Sciatic nerve (tissue), 2 donors: ENCODE measurements at regions not wholly inside any gene's neighbourhood (a gene's known extent, or its start where the extent isn't known, plus 50 kb on each side); places are given as distances from the start of the nearest gene placed in this dataset.
"Not testable (repeated sequence)": the region's sequence is repeated elsewhere in the genome, so short reads cannot be mapped to it uniquely, and the experiment has no call there.

Experiments
- ATAC-seq: fragments of 200-7000 bp; cut with Tn5 transposase; one replicate; pipeline ENCODE4 v1.9.1; 2020; ENCODE audit warnings: mild to moderate bottlenecking, moderate library complexity
- DNase-seq: peaks from one replicate; pipeline ENCODE4 v3.0.0-alpha.2; 2020; ENCODE audit warnings: low spot score
- intact Hi-C: fragments of 100-400 bp; cut with DNase I; formaldehyde crosslinking; loops from one replicate; pipeline ENCODE4 v1.14.2; 2022
- donor health status: DM: no; HTN: no; CAD: no.
- donor health status: DM: no; HTN: no; CAD: no.

DNA sequence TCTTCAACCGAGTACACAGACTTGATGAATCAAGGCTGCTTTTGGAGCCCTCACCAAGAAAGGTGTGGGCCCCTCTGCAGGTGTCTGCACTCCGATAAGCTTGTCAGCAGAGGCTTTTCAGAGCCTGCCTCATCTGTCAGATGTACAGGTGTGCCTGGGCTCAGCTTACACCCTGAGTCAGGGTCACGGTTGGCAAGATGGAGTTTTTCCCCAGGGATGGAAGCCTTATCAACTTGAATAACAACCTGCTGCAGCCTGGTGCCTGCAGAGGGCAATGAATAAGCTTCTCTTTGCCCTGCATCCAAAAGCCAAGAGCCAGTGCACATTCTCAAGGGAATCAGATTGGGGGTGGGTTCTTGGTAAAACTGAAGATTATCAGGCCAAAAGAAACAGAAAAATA, 427.1 kb downstream of the CD83 start:
- DNase-seq (no peak), ATAC-seq (no peak)
- intact Hi-C loops: no loop called here

DNA sequence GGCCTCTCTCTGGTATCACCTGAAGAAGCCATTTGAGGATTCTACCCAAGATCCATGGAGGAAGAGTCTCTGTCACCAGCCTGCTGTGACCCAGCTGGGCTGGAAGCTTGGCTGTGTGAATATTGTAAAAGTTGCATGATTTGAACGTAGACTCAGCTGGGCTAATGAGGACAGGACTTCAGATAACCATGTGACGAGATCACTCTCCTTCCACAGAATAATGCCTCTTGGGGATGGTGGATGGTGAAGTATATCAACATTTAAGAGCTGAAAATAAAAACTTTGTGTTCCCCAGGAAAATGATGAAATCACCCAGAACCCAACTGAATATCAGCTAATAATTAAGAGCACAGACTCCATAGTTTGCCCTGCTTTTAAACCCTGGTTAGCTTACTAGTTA, 427.9 kb downstream of the CD83 start:
- intact Hi-C loops: no loop called here
- DNase-seq (no peak), ATAC-seq (peak; percentile 56)

DNA sequence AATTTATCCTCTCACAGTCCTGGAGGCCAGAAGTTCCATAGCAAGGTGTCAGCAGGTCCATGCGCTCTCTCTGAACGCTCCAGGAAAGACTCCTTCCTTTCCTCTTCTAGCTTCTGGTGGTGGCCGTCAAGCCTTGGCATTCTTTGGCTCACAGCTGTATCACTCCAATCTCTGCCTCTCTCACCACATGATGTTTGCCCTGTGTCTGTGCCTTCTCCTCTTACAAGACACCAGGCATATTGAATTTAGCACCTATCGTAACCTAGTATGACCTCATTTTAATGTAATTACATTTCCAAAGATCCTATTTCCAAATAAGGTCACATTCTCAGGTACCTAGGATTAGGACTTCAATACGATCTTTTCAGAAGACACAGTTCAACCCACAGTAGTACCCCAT, 428.5 kb downstream of the CD83 start:
- DNase-seq: no peak
- no peak for ATAC-seq
- intact Hi-C loops: no loop called here

DNA sequence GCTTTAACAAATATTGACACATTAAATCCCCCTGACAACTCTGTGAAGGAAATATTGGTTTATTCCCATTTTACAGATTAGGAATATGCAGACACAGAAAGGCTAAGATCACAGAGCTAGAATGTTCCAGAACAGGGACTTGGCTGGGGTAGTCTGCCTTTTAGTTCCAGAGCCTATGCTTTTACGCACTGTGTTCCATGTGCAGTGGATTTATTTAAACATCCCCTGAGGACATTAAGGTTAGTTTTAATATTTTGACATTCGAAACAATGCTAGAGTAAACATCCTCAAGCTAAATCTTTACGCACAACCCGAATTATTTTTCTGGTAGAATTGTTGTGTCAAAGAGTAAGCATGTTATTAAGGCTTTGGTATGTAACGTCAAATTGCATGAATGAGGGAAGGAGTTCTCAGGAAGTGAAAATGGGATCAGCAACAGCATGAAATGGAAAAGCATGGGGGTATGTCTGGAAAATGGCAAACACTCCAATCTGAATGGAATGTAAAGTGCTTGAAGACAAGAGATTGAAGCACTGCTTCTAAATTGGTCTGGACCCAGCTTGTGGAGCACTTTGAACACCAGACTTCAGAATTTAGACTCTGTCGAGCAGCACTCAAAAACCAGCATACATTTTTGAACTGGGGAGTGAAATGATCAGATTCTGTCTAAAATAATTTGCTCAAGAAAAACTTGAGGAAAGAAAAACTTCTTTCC, 429.9 kb downstream of the CD83 start:
- ATAC-seq: no peak

DNA sequence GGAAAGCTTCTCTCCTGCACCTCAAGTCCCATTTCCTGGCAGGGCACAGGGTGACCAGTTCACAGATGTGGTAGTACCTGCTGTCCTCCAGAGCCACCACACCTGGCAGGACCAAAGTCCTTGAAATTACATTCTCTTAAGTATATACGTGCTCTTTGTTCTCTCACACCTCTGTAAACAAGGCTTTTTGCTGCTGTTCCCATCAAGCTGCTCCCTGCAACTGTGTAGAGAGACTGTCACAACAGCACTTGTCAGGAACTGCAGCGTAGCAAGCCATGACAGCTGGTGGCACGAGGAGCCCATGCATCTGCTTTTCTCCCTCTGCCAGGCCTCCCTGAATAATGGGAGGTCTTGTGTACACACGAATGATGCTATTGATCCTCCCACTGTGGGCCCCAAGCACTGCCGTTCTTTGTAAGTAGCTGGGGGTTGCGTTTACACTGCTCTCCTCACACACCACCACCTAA, 431.8 kb downstream of the CD83 start:
- intact Hi-C loops: no loop called here
- DNase-seq (no peak), ATAC-seq (no peak)

More for the DNA sequence above, 429.9 kb downstream of the CD83 start:
- intact Hi-C loops: no loop called here
- DNase-seq: no peak

DNA sequence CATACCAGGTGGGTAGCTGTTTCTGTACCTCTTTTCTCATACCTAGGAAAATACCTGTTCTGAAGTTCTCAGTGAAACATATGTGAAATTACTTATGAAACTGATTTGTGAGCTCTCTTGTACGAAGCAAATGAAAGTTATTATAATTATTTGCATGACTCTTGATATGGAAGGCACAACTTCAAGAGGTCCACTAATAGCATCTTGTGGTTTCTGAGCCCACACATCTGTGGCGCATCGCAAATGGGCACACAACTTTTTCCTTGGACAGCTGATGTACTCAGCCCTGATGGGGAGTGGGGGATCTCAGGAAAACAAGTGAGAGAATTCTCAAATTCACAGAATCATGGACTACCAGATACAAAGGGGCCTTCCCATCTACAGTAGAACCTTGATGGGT, 432.3 kb downstream of the CD83 start:
- ATAC-seq (no peak), DNase-seq (no peak)
- intact Hi-C loops: no loop called here

DNA sequence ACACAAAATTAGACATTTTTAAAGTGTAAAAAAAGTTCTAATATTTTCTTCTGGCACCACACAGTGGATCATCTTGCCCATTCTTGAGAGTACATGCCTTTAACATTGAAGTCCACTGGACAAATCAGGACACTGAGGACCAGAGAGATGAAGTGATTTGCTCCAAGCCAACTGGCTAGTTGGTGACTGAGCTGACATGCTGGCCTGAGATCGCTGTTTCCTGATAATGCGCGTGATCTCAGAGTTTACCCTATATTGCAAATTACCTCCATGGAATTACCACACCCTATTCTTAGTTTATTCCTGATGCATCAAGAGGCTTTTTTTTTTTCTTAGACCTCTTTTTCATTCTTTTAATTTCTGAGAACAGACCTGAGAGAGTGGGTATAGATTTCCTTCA, 432.8 kb downstream of the CD83 start:
- no peak for ATAC-seq
- intact Hi-C loops: no loop called here

DNA sequence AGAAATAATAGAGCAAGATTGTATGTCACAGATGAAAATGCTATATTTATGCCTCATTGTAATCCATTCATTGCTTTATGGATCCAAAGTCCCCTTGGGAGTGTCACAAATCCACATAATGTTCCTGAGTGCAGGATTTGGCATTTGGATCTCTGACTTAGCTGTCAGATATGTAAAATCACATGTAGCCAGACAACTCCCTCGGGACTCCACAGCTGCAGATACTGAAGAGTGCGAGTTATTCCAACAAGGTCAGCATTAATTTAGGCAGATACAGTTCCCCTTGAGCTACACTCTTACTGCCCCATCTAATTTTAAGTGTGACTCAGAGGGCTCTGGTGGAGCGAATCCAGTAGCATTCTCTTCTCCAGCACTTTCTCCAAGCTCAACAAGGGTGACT, 433.2 kb downstream of the CD83 start:
- intact Hi-C loops: no loop called here
- ATAC-seq (peak; percentile 50), DNase-seq (no peak)

More for the DNA sequence above, 432.8 kb downstream of the CD83 start:
- no peak for DNase-seq

DNA sequence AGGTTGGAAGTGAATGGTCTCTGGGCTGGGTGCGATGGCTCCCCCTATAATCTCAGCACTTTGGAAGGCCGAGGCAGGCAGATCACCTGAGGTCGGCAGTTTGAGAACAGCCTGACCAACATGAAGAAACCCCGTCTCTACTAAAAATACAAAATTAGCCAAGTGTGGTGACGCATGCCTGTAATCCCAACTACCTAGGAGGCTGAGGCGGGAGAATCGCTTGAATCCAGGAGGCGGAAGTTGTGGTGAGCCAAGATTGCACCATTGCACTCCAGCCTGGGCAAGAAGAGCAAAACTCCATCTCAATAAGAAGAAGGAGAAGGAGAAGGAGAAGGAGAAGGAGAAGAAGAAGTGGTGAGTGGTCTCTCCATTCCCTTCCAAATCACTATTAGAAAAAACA, 434.0 kb downstream of the CD83 start:
- intact Hi-C loops: not testable (repeated sequence)

DNA sequence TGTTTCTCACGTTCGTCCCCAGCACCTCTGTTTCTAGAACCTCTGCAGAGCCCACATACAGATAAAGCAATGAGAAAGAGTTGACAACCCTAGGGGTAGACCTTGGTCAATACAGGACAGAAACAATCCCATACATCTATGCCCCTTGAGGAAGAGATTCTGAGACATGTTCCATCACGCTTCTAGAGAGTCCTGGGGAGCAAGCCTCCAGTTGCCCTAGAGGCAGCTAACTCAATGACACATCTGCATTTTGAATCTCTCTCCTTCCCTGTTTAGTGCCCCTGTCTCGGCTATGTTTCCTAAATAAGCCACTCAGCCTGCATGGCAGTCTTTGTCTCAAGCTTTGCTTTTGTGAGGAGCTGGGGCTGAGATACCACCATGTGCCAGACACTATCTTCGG, 435.3 kb downstream of the CD83 start:
- DNase-seq: no peak
- intact Hi-C loops: no loop called here
- ATAC-seq: no peak

More for the DNA sequence above, 434.0 kb downstream of the CD83 start:
- not testable (repeated sequence) for DNase-seq, ATAC-seq

DNA sequence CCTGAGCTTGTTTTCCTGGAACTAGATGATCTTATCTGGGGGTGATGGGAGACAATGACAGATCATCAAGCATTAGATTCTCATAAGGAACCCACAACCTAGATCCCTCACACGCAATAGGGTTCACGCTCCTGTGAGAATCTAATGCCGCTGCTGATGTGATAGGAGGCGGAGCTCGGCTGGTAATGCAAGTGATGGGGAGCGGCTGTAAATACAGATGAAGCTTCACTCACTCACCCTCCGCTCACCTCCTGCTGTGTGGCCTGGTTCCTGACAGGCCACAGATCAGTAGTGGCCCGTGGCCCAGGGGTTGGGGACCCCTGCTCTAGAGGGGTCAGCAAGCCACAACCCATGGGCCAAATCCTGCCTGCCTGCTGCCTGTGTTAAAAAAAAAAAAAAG, 435.9 kb downstream of the CD83 start:
- DNase-seq: no peak
- ATAC-seq: no peak
- intact Hi-C loops: no loop called here

DNA sequence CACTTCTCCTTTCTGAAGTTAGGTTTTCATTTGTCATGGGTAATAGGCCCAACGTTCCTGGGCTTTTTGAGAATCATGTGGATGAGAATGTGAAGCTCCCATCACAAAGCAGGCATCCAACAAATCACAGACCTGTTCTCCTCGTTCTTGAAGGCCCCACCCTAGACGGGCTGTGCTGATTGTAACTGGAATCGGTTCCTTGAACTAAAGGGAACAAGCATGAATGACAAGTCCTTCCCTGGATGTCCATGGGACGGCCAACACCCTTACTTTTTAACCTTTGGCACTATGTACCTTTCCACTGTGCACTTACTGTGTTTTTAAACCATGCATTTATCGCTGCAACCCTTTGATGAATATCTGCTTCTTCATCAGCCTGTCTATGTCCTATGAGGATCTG, 438.2 kb downstream of the CD83 start:
- intact Hi-C loops: no loop called here
- DNase-seq (no peak), ATAC-seq (no peak)

DNA sequence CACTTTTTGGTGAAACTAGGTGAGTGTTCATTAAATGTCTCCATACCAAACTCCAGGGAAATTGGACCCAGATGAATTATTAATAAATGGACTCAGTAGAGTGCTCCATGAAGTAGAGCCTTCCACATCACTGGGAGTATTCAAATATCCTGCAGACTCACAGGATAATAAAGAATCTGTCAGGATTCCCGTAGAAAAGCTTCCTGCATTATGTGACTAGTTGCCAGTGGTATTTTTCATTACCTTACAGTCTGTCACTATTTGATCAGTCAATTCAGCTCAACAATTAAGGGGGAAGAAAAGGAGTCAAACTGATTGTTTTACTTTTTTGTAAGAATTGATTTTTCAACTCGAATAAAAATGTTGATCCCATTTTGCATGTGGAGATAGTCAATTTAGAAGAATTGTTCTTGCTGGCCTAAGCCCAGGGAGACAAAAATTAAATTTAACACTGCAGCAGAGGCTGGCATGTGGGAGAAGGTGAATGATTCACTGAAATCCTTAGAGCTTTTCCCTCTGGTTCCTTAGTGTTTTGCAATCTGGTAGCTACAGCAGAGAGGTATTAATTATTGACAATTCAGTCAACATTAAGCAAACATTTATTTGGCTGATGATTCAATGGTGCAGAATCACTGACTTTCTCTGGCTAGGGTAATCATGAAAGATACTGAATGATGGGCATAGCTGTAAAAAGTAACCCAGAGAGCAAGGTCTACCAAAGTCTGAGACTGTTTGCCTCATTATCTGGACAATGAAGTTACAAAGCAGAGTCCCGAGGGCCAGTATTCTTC, 442.4 kb downstream of the CD83 start:
- DNase-seq: no peak
- intact Hi-C loops: no loop called here
- ATAC-seq: no peak

DNA sequence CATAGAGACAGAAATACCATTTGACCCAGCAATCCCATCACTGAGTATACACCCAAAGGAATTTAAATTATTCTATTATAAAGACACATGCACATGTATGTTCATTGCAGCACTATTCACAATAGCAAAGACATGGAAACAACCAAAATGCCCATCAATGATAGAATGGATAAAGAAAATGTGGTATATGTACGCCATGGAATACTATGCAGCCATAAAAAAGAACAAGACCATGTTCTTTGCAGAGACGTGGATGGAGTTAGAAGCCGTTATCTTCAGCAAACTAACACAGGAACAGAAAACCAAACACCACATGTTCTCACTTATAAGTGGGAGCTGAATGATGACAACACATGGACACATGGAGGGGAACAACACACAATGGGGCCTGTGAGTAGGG, 444.0 kb downstream of the CD83 start:
- DNase-seq, ATAC-seq, intact Hi-C loops: not testable (repeated sequence)

DNA sequence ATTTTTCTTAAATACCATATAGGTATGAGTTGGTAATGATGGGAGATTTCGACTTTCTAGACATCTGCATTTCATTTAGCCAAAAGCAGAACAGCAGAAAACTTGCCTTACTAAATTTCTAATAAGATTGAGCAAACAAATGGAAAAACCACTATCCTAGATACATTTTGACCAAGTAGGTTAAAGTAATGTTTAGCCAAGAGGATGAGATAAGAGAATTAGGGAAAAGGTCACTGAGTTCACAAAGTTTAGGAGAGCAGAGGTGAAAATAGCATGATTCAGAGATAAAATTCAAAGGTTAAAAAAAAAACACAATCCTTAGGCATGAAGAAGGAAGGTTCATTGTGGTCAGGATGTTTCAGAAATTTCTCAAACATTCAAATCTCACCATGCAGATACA, 450.3 kb downstream of the CD83 start:
- intact Hi-C loops: no loop called here
- DNase-seq (no peak), ATAC-seq (no peak)

DNA sequence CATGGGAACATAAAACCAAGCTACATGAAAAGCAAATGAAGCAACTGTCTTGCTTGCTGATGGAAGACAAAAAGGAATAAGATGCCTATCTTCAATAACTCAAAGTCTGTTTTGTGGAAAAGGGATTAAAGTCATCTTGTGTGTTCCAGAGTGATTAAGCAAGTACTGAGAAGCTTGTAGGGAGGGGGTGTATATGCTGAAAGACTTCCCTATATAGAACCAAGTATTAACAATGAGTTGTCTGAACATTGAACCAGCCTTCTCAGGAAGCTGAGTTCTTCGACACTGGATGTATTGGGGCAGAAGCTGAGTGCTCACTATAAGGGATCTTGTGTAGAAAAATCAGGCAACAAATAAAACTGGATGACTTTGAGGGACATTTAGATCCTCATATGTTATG, 451.8 kb downstream of the CD83 start:
- no peak for ATAC-seq
- intact Hi-C loops: no loop called here

DNA sequence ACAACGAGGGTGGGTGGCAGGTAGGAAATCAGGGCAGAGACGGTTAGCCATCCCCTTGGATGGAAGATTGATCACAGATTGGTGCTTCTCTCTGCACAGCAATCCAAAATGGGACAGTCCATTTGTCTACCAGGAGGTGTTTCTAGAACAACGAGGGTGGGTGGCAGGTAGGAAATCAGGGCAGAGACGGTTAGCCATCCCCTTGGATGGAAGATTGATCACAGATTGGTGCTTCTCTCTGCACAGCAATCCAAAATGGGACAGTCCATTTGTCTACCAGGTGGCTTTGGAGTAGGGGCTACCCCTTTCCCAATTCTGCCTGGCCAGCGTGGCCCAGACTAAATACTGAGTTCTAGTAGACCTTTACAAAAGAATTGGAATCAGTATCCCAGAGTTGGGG, 452.3 kb downstream of the CD83 start:
- DNase-seq, intact Hi-C loops, ATAC-seq: not testable (repeated sequence)

More for the DNA sequence above, 451.8 kb downstream of the CD83 start:
- DNase-seq: no peak

DNA sequence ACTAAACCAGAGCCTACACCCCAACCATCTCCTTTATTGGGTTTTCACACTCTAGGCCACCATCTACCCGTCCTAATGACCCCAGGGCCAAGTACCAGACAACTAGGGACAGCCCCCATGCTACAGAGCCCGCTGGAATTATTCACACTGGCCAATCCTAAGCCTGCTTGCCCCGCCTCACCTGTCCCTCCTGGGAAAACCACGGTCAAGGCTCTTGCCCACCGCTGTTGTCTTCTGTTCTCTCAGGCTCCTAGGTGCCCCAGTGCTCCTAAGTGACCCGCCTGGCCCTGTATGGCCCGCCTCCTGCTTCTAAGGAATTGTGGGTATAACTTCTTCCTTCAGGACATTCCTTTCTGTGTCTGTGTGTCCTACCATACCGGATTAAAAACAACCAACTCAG, 453.4 kb downstream of the CD83 start:
- ATAC-seq: no peak
- no peak for DNase-seq
- intact Hi-C loops: no loop called here

DNA sequence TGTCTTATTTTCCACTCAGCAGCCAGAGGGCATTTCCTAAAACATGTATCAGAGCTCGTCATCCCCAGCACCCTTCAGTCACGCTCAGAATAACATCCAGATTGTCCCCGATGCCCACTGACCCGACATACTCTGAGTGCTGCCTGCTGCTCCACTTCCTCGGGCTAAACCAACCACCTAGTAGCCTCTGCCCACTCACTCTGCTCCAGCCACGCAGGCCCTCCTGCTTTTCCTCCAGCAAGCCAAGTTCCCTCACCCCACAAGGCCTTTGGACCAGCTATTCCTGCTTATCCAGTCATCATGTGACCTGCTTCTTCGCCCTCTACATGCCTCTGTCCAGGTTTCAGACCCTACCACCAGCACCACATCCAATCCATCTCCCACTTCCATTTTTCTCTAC, 454.2 kb downstream of the CD83 start:
- ATAC-seq: no peak
- intact Hi-C loops: no loop called here
- no peak for DNase-seq

DNA sequence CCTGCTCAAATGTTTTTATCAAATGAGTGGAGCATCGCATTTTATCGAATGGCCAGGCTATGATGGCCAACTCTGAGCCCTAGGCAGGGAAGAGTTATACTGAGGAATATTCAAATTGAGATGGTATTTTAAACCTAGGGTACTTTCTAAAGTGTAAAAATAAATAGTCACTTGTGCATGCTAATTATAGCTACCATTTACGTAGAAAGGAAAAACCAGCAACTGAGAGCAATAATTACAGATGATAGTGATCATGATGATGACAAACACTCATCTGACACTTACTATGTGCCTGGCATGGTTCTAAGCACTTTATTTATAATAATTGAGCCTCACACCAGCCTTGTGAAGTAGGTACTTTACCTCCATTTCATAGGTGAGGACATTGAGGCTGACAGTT, 455.7 kb downstream of the CD83 start:
- intact Hi-C loops: no loop called here
- DNase-seq (no peak), ATAC-seq (no peak)
